ENCODE measurements at regions not wholly inside any gene's neighbourhood (a gene's known extent, or its start where the extent isn't known, plus 50 kb on each side); places are given as distances from the start of the nearest gene placed in this dataset.
"Not testable (repeated sequence)": the region's sequence is repeated elsewhere in the genome, so short reads cannot be mapped to it uniquely, and the experiment has no call there.

DNA sequence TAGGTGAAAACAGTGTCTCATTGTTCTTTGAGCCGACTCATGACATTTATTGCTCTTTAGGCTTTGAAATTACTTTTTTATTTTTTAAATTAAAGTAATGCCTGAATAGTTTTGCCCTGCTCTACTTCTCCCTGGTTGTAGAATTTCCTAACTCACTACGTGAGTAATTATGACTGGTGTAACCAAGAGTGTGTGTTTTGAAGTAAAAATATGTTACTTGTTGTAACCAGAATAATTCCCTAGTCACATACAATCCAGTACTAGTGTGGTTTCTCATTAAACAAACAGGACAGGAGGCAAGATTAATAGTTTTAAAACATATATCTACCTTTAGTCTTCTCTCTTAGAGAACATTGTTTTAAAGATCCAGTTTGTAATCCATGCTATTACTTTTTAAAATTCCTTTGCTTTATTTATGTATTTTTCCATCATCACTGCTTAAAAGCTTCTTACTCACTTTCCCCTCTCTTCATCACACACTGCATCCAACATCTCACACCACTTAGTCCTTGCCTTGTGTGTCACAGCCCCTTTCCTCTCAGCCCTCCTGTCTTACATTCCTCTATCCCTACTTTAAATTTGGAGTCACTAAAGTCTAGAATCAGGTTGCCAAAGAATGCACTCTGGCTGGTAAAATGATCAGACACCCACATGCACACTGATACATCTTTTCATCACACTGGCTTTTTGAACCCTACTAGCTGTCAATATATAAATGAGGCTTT lies 219.7 kb downstream of the WNT5A start:
- no peak for DNase-seq
- ChIA-PET POLR2A (no interaction called here), CTCF (no interaction called here)
- Histone ChIP-seq H3K9me3 (no peaks in the 10 kb centered on the region), H3K36me3 (ENCODE audit: control insufficient read depth, insufficient read depth, low read length) (no peaks in the 10 kb centered on the region), H3K4me3 (ENCODE audit: low read depth, low read length) (no peak overlapping the region), H3K27me3 (replicated peaks; ENCODE audit: control insufficient read depth, insufficient read depth, low read length) (no peaks in the 10 kb centered on the region), H3K4me1 (no peaks in the 10 kb centered on the region)
- H3K9me3 Mint-ChIP-seq (ENCODE audit: unreplicated experiment) = no peaks in the 10 kb centered on the region
- TF ChIP-seq, protein P1, sequence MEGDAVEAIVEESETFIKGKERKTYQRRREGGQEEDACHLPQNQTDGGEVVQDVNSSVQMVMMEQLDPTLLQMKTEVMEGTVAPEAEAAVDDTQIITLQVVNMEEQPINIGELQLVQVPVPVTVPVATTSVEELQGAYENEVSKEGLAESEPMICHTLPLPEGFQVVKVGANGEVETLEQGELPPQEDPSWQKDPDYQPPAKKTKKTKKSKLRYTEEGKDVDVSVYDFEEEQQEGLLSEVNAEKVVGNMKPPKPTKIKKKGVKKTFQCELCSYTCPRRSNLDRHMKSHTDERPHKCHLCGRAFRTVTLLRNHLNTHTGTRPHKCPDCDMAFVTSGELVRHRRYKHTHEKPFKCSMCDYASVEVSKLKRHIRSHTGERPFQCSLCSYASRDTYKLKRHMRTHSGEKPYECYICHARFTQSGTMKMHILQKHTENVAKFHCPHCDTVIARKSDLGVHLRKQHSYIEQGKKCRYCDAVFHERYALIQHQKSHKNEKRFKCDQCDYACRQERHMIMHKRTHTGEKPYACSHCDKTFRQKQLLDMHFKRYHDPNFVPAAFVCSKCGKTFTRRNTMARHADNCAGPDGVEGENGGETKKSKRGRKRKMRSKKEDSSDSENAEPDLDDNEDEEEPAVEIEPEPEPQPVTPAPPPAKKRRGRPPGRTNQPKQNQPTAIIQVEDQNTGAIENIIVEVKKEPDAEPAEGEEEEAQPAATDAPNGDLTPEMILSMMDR (IDR thresholded peaks at IDR 0.05; ENCODE audit: insufficient read depth in 1 of 2, low read depth in 1 of 2, low read length in 1 of 2, severe bottlenecking in 1 of 2, unreplicated experiment in 1 of 2) = no peak
- no peaks in the 10 kb centered on the region for H3K36me3 Mint-ChIP-seq (ENCODE audit: insufficient read depth, unreplicated experiment)
- peaks cover 6% of the 10 kb centered on the region for H3K27me3 Mint-ChIP-seq (ENCODE audit: insufficient read depth, unreplicated experiment)
- no TSS peak for BruUV-seq (replicated peaks)
- intact Hi-C loops (cut with micrococcal nuclease; ENCODE audit: unreplicated experiment) = no loop called here
- no peak overlapping the region for H3K4me3 Mint-ChIP-seq (ENCODE audit: unreplicated experiment)
- no peak overlapping the region for H3K27ac Mint-ChIP-seq (ENCODE audit: unreplicated experiment)
- H3K4me1 Mint-ChIP-seq (ENCODE audit: low read depth, unreplicated experiment) = no peaks in the 10 kb centered on the region

DNA sequence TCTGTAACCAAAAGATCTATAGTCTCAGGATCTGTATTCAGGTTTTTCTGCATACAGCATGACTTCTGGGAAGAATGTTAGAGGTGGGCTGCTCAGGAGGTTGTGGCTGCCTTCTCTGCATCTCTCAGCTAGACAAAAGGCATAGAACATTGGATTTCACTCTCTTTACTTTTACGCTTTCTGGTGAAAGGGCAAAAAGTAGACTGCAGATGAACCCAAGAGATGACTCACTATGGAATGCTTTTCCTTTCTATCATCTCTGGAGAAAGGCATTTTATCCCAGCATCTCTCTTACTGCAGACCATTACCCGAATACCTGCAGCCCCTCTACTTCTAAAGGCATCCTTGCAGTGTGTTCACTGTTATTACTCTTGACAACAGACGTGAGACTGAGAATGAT lies 222.2 kb downstream of the WNT5A start:
- peaks cover 7% of the 10 kb centered on the region for H3K27me3 Mint-ChIP-seq (ENCODE audit: insufficient read depth, unreplicated experiment)
- no TSS peak for BruUV-seq (replicated peaks)

GRCh38 chr3:55252921-55253320 lies 234.2 kb downstream of the WNT5A start:
- no peaks in the 10 kb centered on the region for H3K4me1 ChIP-seq

More for the DNA sequence above, 222.2 kb downstream of the WNT5A start:
- Histone ChIP-seq H3K36me3 (ENCODE audit: control insufficient read depth, insufficient read depth, low read length) (no peaks in the 10 kb centered on the region), H3K9me3 (no peaks in the 10 kb centered on the region), H3K27me3 (replicated peaks; ENCODE audit: control insufficient read depth, insufficient read depth, low read length) (no peaks in the 10 kb centered on the region), H3K4me3 (ENCODE audit: low read depth, low read length) (no peak overlapping the region), H3K4me1 (no peaks in the 10 kb centered on the region)
- Mint-ChIP-seq H3K9me3 (ENCODE audit: unreplicated experiment) (no peaks in the 10 kb centered on the region), H3K4me1 (ENCODE audit: low read depth, unreplicated experiment) (no peaks in the 10 kb centered on the region), H3K4me3 (ENCODE audit: unreplicated experiment) (no peak overlapping the region), H3K36me3 (ENCODE audit: insufficient read depth, unreplicated experiment) (no peaks in the 10 kb centered on the region), H3K27ac (ENCODE audit: unreplicated experiment) (no peak overlapping the region)
- no peak for DNase-seq
- ChIA-PET POLR2A (no interaction called here), CTCF (no interaction called here)
- TF ChIP-seq, protein P1 (IDR thresholded peaks at IDR 0.05; ENCODE audit: insufficient read depth in 1 of 2, low read depth in 1 of 2, low read length in 1 of 2, severe bottlenecking in 1 of 2, unreplicated experiment in 1 of 2) = no peak
- intact Hi-C loops (cut with micrococcal nuclease; ENCODE audit: unreplicated experiment) = no loop called here

GRCh38 chr3:55249156-55249555 lies 237.9 kb downstream of the WNT5A start:
- H3K36me3 Mint-ChIP-seq (ENCODE audit: insufficient read depth, unreplicated experiment); POLR2A ChIA-PET; H3K9me3 ChIP-seq; H3K27ac Mint-ChIP-seq (ENCODE audit: unreplicated experiment); BruUV-seq (replicated peaks); H3K4me1 Mint-ChIP-seq (ENCODE audit: low read depth, unreplicated experiment); H3K27me3 Mint-ChIP-seq (ENCODE audit: insufficient read depth, unreplicated experiment); H3K4me3 Mint-ChIP-seq (ENCODE audit: unreplicated experiment); CTCF ChIA-PET; H3K4me3 ChIP-seq (ENCODE audit: low read depth, low read length); intact Hi-C loops (cut with micrococcal nuclease; ENCODE audit: unreplicated experiment); DNase-seq; H3K4me1 ChIP-seq; H3K36me3 ChIP-seq (ENCODE audit: control insufficient read depth, insufficient read depth, low read length); H3K27me3 ChIP-seq (replicated peaks; ENCODE audit: control insufficient read depth, insufficient read depth, low read length): not testable (repeated sequence)
- peaks cover 31% of the 10 kb centered on the region for H3K9me3 Mint-ChIP-seq (ENCODE audit: unreplicated experiment)

More at GRCh38 chr3:55252921-55253320, 234.2 kb downstream of the WNT5A start:
- Histone ChIP-seq H3K27me3 (replicated peaks; ENCODE audit: control insufficient read depth, insufficient read depth, low read length) (no peaks in the 10 kb centered on the region), H3K36me3 (ENCODE audit: control insufficient read depth, insufficient read depth, low read length) (no peaks in the 10 kb centered on the region), H3K4me3 (ENCODE audit: low read depth, low read length) (no peak overlapping the region), H3K9me3 (no peaks in the 10 kb centered on the region)
- intact Hi-C loops (cut with micrococcal nuclease; ENCODE audit: unreplicated experiment) = no loop called here
- H3K4me3 Mint-ChIP-seq (ENCODE audit: unreplicated experiment) = no peak overlapping the region
- no peak overlapping the region for H3K27ac Mint-ChIP-seq (ENCODE audit: unreplicated experiment)
- TF ChIP-seq, protein P1 (IDR thresholded peaks at IDR 0.05; ENCODE audit: insufficient read depth in 1 of 2, low read depth in 1 of 2, low read length in 1 of 2, severe bottlenecking in 1 of 2, unreplicated experiment in 1 of 2) = no peak
- POLR2A ChIA-PET = no interaction called here
- CTCF ChIA-PET = no interaction called here
- H3K27me3 Mint-ChIP-seq (ENCODE audit: insufficient read depth, unreplicated experiment) = peaks cover 15% of the 10 kb centered on the region
- peaks cover 2% of the 10 kb centered on the region for H3K36me3 Mint-ChIP-seq (ENCODE audit: insufficient read depth, unreplicated experiment)
- no peak for DNase-seq
- H3K4me1 Mint-ChIP-seq (ENCODE audit: low read depth, unreplicated experiment) = no peaks in the 10 kb centered on the region
- H3K9me3 Mint-ChIP-seq (ENCODE audit: unreplicated experiment) = peaks cover 26% of the 10 kb centered on the region
- no TSS peak for BruUV-seq (replicated peaks)

Measured in Caco-2 (cell line).